ENCODE measurements at regions not wholly inside any gene's neighbourhood (a gene's known extent, or its start where the extent isn't known, plus 50 kb on each side); places are given as distances from the start of the nearest gene placed in this dataset.

DNA sequence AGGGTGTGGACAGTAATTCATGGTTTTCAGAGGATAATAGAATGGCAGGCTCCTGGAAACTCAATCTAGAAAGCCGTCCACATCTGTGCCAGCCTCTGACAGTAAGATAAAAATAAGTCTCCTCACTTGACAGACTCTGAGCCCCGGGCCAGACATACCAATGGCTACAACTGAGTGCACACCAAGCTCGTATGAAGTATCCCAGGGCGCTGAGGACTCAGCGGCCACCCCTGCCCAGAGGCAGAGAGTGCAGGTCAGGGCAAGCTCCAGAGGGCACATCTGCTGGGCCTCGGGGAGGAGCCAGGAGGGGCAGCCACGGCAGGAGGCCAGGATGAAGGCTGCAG is 262.8 kb upstream of the TCERG1L start:
- no peak for TF ChIP-seq GATA2 (IDR thresholded peaks at IDR 0.05; ENCODE audit: low read depth, low read length)
- TF ChIP-seq GATA3 (IDR thresholded peaks at IDR 0.05; ENCODE audit: low read depth, low read length) = no peak

Data from SH-SY5Y (cell line).